Endothelial cell of umbilical vein (primary cell): ENCODE measurements at regions not wholly inside any gene's neighbourhood (a gene's known extent, or its start where the extent isn't known, plus 50 kb on each side); places are given as distances from the start of the nearest gene placed in this dataset.

Experiments
- BruUV-seq: library from RNA; stranded (reverse); fragments of 400-500 nt; replicated peaks from 2 replicates; lab custom pipeline; 2021; lab: Mats Ljungman, UMichigan
- CTCF ChIA-PET: fragments of 300-600, 350-600 bp; sonication (Branson Sonifier 250); formaldehyde crosslinking; loops from one replicate; lab custom pipeline; 2021; ENCODE audit warnings: antibody characterized with exemption, inconsistent platforms; lab: Charles Lee
- POLR2A ChIA-PET: fragments of 300-600, 350-600 bp; sonication (Branson Sonifier 250); formaldehyde crosslinking; loops from one replicate; lab custom pipeline; 2021; ENCODE audit warnings: antibody characterized with exemption, inconsistent platforms; lab: Charles Lee
- DNase-seq: peaks from one replicate; pipeline ENCODE4 v3.0.0-alpha.2; 2011; ENCODE audit warnings: low read depth, low spot score
- FAIRE-seq: peaks from 2 replicates; lab custom pipeline; 2011; peaks lifted over from hg19 to GRCh38; lab: Jason Lieb, UNC
- H2AFZ ChIP-seq: 2 replicates; pipeline ENCODE4 v1.6.0; 2012; ENCODE audit warnings: low read depth, low read length, control low read depth, inconsistent platforms
- H3K27ac ChIP-seq: 2 replicates; pipeline ENCODE4 v1.5.1; 2011; ENCODE audit warnings: low read depth, mild to moderate bottlenecking, control low read depth, low read length, moderate library complexity; ENCODE audit not compliant: insufficient read depth
- H3K27me3 ChIP-seq, 2 experiments: 2 replicates each; pipeline versions ENCODE4 v1.6.0 to v1.6.1; 2011; ENCODE audit warnings: low read length in 2 of 2, mixed read lengths in 1 of 2; ENCODE audit not compliant: control insufficient read depth in 2 of 2, insufficient read depth in 2 of 2
- H3K36me3 ChIP-seq, 2 experiments: 2 replicates in 1 of 2; 3 replicates in 1 of 2; pipeline ENCODE4 v1.5.1; 2011; ENCODE audit warnings: low read length in 2 of 2, mild to moderate bottlenecking in 1 of 2, moderate library complexity in 1 of 2; ENCODE audit not compliant: control insufficient read depth in 2 of 2, insufficient read depth in 2 of 2; ENCODE audit errors: extremely low read depth in 1 of 2
- H3K4me1 ChIP-seq: 3 replicates; pipeline ENCODE4 v1.5.1; 2011; ENCODE audit warnings: mild to moderate bottlenecking, low read length; ENCODE audit not compliant: control insufficient read depth, insufficient read depth; ENCODE audit errors: extremely low read depth
- H3K4me2 ChIP-seq: 2 replicates; pipeline ENCODE4 v1.6.1; 2011; ENCODE audit warnings: low read length, control low read depth, mixed read lengths; ENCODE audit not compliant: insufficient read depth
- H3K4me3 ChIP-seq, 3 experiments: fragments of 200-600 bp in 1 of 3; sonication (generic), shearing (Covaris generic) in 1 of 3; replicated peaks in 1 of 3; 2 replicates each; pipeline ENCODE4 v1.5.1; 2011 to 2016; ENCODE audit warnings: control low read depth in 3 of 3, low read length in 3 of 3, mild to moderate bottlenecking in 2 of 3, inconsistent platforms in 1 of 3, low read depth in 1 of 3, moderate library complexity in 1 of 3; ENCODE audit not compliant: insufficient read depth in 1 of 3
- H3K79me2 ChIP-seq: 2 replicates; pipeline ENCODE4 v1.6.0; 2012; ENCODE audit warnings: low read length, inconsistent platforms; ENCODE audit not compliant: control insufficient read depth, insufficient read depth
- H3K9ac ChIP-seq: replicated peaks from 2 replicates; pipeline ENCODE3; 2011; ENCODE audit warnings: low read length, control low read depth; ENCODE audit not compliant: insufficient read depth; ENCODE audit errors: extremely low read depth
- H3K9me1 ChIP-seq: replicated peaks from 3 replicates; pipeline ENCODE4 v1.6.0; 2011; ENCODE audit warnings: mild to moderate bottlenecking, low read length; ENCODE audit not compliant: control insufficient read depth, insufficient read depth; ENCODE audit errors: extremely low read depth
- H3K9me3 ChIP-seq: replicated peaks from 2 replicates; pipeline ENCODE4 v1.5.1; 2012; ENCODE audit warnings: low read length, inconsistent platforms; ENCODE audit not compliant: control insufficient read depth, insufficient read depth
- H4K20me1 ChIP-seq: replicated peaks from 2 replicates; pipeline ENCODE3; 2011; ENCODE audit warnings: mild to moderate bottlenecking, low read length; ENCODE audit not compliant: control insufficient read depth, insufficient read depth; ENCODE audit errors: extremely low read depth
- CTCF ChIP-seq, 2 donors: IDR thresholded peaks; 1 replicate in 1 of 2; 2 replicates in 1 of 2; pipeline ENCODE4 v1.5.1; 2011; ENCODE audit warnings: low read length in 2 of 2, mild to moderate bottlenecking in 2 of 2, moderate library complexity in 2 of 2, control low read depth in 1 of 2, inconsistent platforms in 1 of 2, low read depth in 1 of 2; ENCODE audit not compliant: insufficient read depth in 1 of 2; ENCODE audit errors: extremely low read depth in 1 of 2
- FOS ChIP-seq: IDR thresholded peaks from 2 replicates; pipeline ENCODE4 v1.6.1; 2011; ENCODE audit warnings: mild to moderate bottlenecking, low read length, moderate library complexity, borderline replicate concordance; ENCODE audit not compliant: insufficient read depth
- GATA2 ChIP-seq: IDR thresholded peaks from 2 replicates; pipeline ENCODE4 v1.7.0; 2011; ENCODE audit warnings: low read depth, mild to moderate bottlenecking, moderate library complexity, mixed read lengths, low read length; ENCODE audit not compliant: insufficient read length, insufficient read depth
- JUN ChIP-seq: IDR thresholded peaks from 2 replicates; pipeline ENCODE4 v1.6.1; 2011; ENCODE audit warnings: borderline replicate concordance, low read depth; ENCODE audit not compliant: insufficient read length, insufficient read depth
- MAX ChIP-seq: IDR thresholded peaks from 2 replicates; pipeline ENCODE4 v1.6.1; 2011; ENCODE audit not compliant: insufficient read depth, insufficient read length
- MYC ChIP-seq: IDR thresholded peaks from one replicate; pipeline ENCODE4 v1.6.1; 2011; ENCODE audit warnings: mild to moderate bottlenecking, low read depth, low read length
- POLR2A ChIP-seq: IDR thresholded peaks from 2 replicates; pipeline ENCODE4 v1.6.1; 2012; ENCODE audit warnings: low read depth, mild to moderate bottlenecking, control low read depth, low read length
- POLR2AphosphoS5 ChIP-seq: IDR thresholded peaks from 2 replicates; pipeline ENCODE4 v1.6.1; 2012; ENCODE audit warnings: low read depth, mild to moderate bottlenecking, control low read depth, low read length, moderate library complexity; ENCODE audit not compliant: insufficient read depth
- dilution Hi-C: fragments of 300-500 bp; cut with MboI; formaldehyde crosslinking; loops from one replicate; pipeline ENCODE4 v1.15.0; 2019; ENCODE audit warnings: low sequenced_read_pairs; ENCODE audit not compliant: extremely low pct_ligation_motif_present
- intact Hi-C: fragments of 100-400 bp; cut with micrococcal nuclease; formaldehyde crosslinking; loops from one replicate; pipeline ENCODE4 v1.10.0; 2022

- CTCF ChIA-PET = no interaction called here
- FAIRE-seq = no peak
- H3K27me3 ChIP-seq = no peaks in the 10 kb centered on the region
- no peaks in the 10 kb centered on the region for H3K4me1 ChIP-seq
- H3K9me1 ChIP-seq = no peaks in the 10 kb centered on the region
- H3K4me3 ChIP-seq = no peak overlapping the region
- H4K20me1 ChIP-seq = no peaks in the 10 kb centered on the region
- no peak overlapping the region for H3K27ac ChIP-seq
- dilution Hi-C loops (no loop called here), intact Hi-C loops (no loop called here)
- H3K36me3 ChIP-seq = no peaks in the 10 kb centered on the region
- no peak overlapping the region for H3K9ac ChIP-seq
- H3K9me3 ChIP-seq = no peaks in the 10 kb centered on the region
- TF ChIP-seq MYC (no peak), POLR2A (no peak), FOS (no peak), MAX (no peak), POLR2AphosphoS5 (no peak), GATA2 (no peak), CTCF (IDR thresholded peaks at IDR 0.05; ENCODE audit: extremely low read depth in 1 of 2, insufficient read depth in 1 of 2, low read depth in 1 of 2, low read length in 2 of 2) (no peak), JUN (no peak)
- no peaks in the 10 kb centered on the region for H3K79me2 ChIP-seq
- no TSS peak for BruUV-seq
- POLR2A ChIA-PET = no interaction called here
- no peak overlapping the region for H2AFZ ChIP-seq
- no peak for DNase-seq
- no peak overlapping the region for H3K4me2 ChIP-seq
Observed at GRCh38 chr13:90142251-90142650, 1205.2 kb upstream of the MIR17HG start.
